Dermis microvascular lymphatic vessel endothelial cell (primary cell): ENCODE measurements at regions not wholly inside any gene's neighbourhood (a gene's known extent, or its start where the extent isn't known, plus 50 kb on each side); places are given as distances from the start of the nearest gene placed in this dataset.
"Not testable (repeated sequence)": the region's sequence is repeated elsewhere in the genome, so short reads cannot be mapped to it uniquely, and the experiment has no call there.

ENCODE experiments used
- DNase-seq, 2 donors: peaks; one replicate each; pipeline versions ENCODE4 v3.0.0 to v3.0.0-alpha.2; 2010; ENCODE audit warnings: low read depth in 2 of 2

DNA sequence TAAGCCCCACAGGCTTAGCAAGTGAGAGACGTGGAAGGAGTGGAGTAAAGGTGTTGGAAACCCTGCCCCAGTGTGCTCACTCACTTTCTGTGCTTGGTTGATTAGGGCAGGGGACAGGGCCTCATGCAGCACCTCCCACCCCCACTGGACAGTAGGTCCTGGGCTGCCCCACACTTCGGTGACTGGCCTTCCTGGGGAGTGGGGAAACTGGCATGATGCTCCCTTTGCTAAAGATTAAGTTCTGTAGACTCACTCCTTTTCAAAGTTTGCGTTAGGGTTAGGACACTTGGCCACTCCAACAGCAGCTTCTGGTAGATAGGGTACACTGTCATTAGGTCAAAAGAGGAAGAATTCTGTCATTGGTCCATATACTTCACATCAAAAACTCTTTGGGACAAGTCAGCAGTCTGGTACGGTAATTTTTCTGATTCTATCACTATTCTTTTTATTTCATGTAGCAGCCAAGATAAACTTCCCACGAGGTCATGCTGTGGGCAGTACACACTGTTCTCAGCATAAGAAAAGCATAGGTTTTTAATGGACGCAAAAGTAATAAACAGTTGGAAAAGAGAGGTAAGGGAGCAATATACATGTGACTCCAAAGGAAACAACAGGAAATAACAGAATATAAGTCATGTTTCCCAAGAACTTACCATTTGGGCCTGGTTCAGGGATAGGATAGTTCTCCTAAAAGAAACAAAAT, 106.6 kb upstream of the TERB2 start:
- DNase-seq, result peak; percentile 70 to 95

- peak in 1 of 2 donors; percentile 43 for DNase-seq
Observed at GRCh38 chr15:44853304-44853950, 103.1 kb upstream of the TERB2 start.

GRCh38 chr15:44854696-44855095, 101.8 kb upstream of the TERB2 start:
- not testable (repeated sequence) for DNase-seq

DNA sequence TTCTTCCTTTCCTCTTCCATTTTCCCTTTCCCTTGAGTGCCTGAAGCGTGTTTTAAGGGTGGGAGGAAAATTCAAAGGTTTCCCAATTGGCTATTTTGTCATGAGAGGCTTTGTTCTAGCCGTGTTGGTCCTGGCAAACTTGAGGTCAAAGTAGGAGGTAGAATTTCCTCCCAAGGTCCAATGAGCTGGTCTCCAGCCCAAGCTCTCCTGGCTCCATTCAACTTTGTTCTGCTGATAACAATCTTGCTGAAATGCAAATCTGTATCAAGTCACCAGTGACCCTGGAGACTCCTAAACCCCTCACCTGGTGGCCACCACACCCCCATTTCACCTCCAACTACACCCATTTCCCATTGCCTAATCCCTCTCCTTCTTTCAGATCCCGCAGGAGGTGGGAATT, 100.2 kb upstream of the TERB2 start:
- DNase-seq, result not testable (repeated sequence)

- DNase-seq, result not testable (repeated sequence)
Observed at GRCh38 chr15:44857164-44857710, 99.2 kb upstream of the TERB2 start.

DNA sequence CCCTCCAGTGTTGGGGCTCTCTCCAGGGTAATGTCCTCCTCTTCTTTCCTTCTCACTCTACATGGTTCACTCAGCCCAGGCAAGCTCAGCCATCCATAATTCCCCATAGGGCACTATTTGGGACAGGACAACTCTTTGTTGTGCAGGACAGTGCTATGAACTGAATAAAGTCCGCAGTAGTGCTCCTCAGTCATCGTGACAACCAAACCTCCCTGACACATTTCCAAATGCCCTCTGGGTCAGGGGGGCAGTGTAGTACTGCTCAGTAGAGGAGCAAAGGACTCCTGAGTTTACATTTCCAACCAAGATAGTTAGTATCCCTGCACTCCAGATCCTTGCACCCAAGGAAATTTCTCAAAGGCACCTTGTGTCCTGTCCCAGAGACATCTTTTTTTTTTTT, 97.4 kb upstream of the TERB2 start:
- DNase-seq, result not testable (repeated sequence)

DNA sequence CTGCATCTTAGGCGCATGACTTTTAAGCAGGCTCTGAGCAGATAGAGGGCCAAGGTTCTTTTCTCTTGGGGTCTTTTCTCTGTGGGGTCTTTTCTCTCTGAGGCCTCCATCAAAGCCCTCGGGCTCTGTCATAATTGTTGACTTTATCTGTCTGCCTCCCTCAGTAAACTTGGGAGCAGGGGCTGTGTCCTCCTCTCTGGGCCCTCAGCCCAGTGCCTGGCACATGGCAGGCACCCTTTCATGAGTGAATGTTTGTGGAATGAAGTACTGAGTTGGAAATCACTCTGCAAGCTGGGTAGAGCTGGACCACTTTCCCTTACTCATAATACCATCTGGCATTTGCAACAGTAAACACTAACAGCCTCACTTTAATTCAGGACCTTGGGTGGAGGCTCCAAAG, 96.3 kb upstream of the TERB2 start:
- not testable (repeated sequence) for DNase-seq

DNA sequence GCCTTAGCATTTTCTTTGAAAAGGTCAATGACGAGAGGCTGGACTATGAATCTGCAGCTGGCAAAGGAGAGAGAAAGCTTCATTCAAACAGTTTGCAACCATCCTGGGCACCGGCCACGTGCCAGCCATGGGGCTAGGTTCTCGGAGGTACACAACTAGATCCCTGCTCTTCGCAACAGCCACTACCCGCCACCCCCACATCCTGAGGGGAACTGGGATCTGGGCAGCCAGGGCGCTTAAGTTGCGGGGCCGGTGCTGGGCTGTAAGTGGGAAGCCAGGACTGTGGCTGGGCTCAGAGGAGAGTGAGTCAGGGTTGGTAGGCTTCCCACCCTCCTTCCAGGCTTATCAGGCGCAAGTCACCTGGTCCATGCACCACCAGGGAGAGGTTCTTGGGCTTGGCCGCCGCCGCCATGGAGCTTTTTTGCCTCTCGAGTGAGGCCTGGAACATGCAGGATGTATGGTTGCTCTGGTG, 95.0 kb upstream of the TERB2 start:
- DNase-seq, result no peak

GRCh38 chr15:44861917-44862316, 94.6 kb upstream of the TERB2 start:
- no peak for DNase-seq

GRCh38 chr15:44862866-44863265, 93.6 kb upstream of the TERB2 start:
- DNase-seq, result not testable (repeated sequence)

DNA sequence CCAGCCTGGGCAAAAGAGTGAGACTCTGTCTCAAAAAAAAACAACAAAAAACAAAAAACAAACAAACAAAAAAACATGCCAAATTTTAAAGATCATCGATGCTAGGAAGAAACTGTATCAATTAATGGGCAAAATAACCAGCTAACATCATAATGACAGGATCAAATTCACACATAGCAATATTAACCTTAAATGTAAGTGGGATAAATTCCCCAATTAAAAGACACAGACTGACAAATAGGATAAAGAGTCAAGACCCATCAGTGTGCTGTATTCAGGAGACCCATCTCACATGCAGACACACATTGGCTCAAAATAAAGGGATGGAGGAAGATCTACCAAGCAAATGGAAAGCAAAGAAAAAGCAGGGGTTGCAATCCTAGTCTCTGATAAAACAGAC, 88.4 kb upstream of the TERB2 start:
- not testable (repeated sequence) for DNase-seq

DNA sequence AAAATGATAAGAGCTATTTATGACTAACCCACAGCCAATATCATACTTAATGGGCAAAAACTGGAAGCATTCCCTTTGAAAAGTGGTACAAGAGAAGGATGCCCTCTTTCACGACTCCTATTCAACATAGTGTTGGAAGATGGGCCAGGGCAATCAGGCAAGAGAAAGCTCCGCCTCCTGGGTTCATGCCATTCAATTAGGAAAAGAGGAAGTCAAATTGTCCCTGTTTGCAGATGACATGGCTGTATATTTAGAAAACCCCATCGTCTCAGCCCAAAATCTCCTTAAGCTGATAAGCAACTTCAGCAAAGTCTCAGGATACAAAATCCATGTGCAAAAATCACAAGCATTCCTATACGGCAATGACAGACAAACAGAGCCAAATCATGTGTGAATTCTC, 86.4 kb upstream of the TERB2 start:
- not testable (repeated sequence) for DNase-seq

DNA sequence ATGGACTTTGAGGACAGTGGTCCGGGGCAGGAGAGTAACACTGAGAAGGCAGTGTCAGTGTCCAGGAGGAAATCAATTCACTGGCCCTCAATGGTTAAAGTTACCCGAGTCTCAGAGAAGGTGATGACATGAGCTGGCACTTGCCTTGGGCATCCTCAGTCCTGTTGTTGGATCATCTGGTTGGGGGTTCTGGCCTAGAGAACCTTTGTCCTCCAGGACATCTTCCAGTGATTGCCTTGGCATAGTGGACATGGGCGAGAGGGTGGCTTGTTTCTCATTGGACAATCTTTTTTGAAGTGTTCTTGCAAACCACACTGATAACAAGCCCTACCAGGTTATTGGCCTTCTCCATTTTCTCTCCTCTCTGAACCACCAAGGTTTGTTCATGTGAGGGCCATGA, 83.4 kb upstream of the TERB2 start:
- no peak for DNase-seq

GRCh38 chr15:44879066-44879465, 77.4 kb upstream of the TERB2 start:
- DNase-seq, result no peak

GRCh38 chr15:44882499-44882968, 74.0 kb upstream of the TERB2 start:
- no peak for DNase-seq

DNA sequence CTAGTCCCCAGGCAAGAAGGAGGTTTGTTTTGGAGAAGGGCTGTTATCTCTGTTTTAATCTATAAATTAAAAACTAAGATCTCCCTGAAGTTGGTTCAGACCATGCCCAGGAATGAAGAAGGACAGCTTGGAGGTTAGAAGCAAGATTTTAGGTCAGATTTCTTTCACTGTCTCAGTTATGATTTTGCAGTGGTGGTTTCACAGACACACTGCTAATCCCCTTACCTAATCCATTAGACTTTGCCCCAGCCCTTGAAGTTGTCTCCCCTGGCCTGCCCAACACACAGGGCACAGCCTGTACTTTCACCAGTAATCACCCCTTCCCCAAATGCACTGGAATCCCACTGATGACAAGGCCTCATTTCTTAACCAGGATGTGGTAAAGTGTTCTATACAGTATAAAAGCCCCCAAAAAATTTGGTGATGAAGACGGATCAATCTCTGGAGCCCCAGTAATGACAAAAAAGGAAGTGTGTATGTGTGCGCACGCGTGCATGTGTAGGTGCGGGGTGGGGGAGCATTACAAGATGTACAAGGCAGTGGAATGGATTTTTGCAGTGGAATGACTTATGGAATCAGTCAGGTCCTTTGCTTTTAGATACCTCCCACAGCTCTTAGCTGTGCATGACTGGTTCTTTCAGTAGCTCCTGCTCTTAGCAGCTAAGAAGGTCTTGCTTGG, 73.1 kb upstream of the TERB2 start:
- DNase-seq, result no peak

DNA sequence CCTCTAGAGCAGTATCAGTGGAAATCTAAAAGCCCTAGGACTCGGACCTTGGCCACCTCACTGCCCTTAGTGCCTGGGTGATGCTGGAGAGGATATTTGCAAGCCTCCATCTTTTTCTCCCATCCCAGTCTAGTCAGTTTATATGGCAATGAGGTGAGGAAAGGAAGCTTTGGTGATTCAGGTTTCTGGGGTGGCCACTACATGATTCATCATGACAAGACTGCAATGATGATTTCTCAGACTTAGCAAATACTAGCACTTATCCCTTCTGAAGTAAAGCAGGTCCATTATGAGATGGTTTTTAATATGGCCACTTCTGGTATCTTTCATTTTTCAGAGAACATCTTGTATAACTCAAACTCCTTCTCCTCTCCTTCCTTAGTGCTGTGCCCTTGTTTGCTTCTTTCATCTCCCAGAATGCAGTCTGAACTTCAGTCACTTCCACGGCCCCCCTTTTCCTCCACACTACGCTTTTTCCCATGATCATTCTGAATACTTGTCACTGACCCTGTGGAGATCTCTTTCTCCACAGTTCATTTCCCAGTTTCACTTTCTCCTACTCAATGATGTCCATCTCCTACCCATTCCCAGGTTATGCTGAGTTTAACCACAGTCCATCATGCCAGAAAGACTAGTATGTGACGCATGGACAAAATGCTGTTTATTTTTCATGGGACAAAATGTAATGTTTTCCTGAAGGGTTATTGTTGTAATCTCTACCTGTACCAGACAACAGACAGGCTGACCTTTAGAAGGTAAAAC, 57.4 kb upstream of the TERB2 start:
- not testable (repeated sequence) for DNase-seq

DNA sequence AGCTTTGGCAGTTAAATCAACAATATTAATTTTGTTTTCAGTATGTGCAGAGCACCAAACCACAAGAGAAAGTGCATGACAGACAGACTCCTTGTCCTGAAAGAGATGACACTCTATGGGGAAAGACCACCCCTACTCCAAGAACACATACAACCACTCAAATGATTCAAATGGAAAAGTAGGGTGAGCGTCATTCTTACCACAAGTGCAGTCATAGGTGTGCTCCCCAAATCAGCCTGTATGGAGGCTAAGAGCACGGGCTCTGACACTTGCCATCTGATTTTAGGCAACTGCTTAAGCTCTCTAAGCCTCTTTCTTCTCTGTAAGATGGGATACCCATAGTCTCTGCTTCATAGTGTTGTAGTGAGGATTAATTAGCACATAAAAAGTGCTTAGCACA, 56.7 kb upstream of the TERB2 start:
- DNase-seq, result not testable (repeated sequence)

DNA sequence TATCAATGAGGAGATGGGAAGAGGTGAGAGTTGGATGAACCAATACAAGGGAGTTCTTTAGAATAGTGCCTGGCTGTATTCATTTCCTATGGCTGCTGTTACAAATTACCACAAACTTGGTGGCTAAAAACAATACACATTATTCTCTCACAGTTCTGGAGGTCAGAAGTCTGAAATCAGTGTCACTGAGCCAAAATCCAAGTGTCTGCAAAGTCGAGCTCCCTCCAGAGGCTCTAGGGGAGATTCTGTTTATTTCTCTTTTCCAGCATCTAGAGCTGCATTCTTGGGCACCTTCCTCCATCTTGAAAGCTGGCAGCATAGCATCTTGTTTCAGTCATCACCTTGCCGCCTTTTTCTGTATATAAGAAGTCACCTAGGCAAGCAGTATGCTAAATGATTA, 55.7 kb upstream of the TERB2 start:
- not testable (repeated sequence) for DNase-seq

- peak; percentile 37 to 59 for DNase-seq
Observed at GRCh38 chr15:44903281-44903680, 53.2 kb upstream of the TERB2 start.

DNA sequence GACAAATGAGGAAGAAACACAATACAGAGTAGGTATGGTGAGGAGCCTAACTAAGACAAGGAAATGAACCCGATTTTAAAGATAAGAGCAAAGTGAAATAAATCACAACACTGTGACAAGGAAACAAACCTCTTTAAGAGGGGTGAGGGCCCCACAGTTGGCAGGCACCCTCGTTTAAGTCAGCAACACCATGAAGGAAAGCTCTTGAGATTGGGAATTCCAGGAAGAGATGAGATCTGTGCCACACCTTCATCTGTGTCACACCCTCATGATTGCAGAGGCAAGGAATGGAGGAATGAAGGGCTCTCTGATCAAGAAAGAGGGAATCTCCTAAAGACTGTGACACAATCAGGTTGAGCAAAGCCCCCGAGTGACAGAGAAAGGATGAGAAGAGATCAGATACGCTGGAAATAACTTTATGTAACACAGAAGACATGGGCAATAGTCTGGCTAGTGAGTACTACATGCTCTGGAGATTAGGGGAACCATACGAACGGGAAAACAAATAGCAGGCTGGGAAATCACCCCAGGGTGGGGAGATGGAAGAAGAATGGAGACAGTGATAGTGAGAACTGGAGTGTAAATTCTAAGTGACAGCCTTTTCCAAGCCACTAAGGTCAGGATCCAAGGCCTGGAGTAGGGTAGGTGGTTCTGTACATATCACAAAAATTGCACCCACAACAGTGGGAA, 51.7 kb upstream of the TERB2 start:
- DNase-seq, result not testable (repeated sequence)
